ENCODE measurements at regions not wholly inside any gene's neighbourhood (a gene's known extent, or its start where the extent isn't known, plus 50 kb on each side); places are given as distances from the start of the nearest gene placed in this dataset.

DNA sequence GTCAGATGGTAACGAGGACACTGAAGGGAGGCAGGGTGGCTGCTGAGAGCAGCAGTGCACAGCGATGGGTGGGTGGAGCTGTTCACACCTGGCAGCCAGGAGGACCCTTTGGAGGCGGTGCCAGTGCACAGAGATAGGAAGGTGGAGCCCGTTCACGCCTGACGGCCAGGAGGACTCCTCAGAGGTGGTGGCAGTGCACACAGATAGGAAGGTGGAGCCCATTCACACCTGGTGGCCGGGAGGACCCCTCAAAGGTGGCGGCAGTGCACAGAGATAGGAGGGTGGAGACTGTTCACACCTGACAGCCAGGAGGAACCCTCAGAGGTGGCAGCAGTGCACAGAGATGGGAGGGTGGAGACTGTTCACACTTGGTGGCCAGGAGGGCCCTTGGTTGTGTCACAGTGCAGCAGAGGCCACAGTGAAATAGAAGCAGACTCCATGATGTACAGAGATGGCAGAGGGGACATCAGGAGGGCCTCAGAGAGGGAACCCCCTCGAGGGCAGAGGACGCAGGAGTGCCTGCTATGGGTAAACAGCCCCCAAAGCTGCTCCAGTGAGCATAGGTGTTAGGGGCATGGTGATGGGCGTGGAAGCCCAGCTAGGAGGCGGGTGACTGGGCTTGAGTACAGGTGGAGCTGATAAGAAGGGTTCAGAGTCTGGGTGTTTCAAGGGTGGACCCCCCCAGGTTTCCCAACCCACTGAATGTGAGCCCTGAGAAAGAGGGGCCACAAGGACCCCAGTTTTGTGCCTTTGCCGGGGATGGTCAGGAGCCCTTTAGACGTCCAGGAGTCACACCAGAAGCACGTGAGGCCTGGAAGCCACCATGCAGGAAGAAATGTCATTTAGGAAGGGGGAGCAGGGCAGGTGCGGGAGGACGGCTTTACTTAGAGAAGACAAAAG is 566.7 kb downstream of the BRD1 start:
- no peak for DNase-seq (ENCODE audit: low read depth)

DNA sequence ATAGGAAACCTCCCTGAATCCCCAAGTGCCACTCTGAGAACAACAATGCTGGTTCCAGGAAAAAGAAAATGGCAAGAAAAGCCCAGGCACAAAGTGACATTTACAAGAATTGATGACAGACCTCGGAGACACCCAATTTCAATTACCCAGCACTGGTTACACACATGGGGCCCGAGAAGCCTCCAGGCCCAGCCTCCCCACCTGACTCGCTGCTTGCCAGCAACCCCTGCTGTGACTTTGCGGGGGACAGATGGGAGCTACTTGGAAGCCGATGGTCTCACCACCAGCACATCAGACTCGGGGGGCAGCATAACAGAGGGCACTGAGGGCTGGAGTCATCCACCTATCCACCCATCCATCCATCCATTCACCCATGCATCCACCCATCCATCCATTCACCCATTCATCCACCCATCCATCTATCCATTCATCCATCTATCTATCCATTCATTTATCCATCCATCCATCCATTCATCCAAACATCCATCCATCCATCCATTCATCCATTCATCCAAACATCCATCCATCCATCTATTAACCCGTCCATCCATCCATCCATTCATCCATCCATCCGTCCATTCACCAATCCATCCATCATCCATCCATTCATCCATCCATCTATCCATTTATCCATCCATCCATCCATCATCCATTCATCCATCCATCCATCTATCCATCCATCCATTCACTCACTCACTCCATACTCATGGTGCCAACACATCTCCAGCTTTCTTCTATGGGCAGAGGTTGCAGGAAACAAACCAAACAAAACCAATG is 567.6 kb downstream of the BRD1 start:
- DNase-seq (ENCODE audit: low read depth): no peak

DNA sequence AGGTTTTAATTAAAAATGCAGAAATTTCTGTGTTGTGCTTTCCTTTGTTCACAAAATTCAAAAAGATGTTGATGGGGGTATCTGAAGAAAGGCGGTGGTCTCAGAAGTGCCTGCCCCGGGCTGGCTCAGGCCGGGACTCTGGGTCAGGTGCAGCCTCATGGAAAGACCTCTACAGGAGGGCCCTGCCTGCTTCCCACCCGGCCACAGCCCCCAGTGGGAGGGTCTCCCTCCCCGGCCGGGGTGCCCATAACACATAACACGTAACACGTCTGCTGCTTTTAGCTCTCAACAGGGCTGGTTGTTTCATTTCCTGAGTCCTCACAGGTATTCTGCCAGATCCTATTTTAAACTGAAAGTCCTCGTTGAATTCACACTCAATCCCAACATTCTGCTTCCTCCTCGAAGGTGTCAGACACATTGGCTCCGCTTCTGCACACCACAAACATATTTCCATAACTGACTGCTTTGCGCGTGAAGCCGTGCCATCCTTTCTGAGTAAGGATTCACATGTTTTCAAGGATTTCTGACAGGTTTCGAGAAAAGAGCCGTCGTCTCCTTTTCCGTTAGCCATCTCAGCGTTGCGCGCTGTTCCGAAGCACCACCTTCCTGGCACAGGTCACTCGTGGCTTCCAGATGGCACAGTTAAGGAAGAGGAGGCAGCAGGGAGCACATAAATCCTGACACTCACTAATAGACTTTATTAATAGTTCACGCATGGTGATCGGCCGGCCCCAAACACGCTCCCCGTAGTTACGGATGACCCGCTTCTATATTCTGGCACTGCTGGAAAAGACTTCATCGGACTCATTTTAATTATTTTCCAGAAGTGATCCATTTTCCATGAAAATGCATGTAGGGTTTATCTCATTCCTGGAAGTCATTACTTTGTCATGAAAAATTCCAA is 569.3 kb downstream of the BRD1 start:
- DNase-seq (ENCODE audit: low read depth): no peak

DNA sequence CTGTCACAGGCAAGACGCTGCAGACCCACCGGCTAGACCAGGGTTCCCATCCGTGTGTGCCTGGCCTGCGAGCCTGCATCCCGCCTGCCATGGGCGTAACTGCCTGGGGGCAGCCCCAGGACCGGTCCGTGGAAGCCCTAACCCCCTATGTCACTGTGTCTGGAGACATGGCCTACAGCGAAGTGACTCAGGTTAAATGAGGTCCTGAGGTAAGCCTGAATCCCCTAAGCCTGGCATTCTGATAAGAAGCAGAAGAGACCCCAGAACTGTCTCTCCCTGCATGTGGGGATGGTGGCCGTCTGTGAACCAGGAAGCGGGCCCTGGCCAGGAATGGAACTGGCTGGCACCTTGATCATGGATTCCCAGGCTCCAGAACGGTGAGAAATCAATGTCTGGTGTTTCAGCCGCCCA is 570.1 kb downstream of the BRD1 start:
- DNase-seq (ENCODE audit: low read depth): no peak

DNA sequence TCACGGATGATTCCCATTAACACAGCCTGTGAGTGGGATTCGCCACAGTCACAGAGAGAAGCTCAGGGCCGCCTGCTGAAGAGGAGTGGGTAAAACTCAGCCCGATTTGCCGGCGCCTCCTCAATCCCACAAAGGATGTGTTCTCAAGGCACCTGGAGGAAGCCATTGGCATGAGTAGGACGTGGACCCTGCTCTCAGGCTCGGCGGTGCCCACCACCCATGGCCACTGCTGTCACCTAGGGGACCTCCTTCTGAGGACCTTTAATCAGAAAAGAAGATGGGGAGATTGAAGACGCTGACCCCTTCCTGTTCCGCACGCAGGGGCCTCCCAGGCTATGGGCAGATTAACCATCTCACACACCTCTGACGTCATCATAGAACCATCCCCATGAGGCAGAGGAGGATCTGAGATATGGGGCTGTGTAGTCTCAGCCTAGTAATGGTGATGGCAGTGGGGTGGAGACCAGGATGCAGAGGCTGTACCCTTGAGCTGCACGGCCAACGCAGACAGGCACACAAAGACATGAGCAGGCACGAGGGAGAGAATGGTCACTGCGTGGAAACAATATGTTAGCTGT is 571.8 kb downstream of the BRD1 start:
- no peak for DNase-seq (ENCODE audit: low read depth)

DNA sequence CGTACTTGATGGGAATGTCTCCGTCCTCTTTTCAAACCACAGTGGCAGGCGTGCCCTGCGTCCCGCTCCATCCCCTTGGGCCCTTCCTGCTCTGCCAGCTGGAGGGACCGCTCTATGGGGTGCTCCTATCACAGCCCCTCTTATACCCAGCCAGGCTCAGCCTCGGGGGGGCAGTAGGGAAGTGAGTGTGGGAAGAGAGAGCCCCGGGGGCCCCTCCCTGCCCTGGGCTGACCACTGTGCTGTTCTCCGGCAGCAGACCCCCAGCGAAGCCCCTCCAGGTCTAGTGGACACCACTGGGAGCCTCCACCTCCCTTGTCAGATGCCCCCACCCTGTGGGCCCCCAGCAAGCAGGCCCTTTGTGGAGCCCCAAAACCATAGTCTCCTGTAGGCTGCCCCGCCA is 572.5 kb downstream of the BRD1 start:
- no peak for DNase-seq (ENCODE audit: low read depth)

DNA sequence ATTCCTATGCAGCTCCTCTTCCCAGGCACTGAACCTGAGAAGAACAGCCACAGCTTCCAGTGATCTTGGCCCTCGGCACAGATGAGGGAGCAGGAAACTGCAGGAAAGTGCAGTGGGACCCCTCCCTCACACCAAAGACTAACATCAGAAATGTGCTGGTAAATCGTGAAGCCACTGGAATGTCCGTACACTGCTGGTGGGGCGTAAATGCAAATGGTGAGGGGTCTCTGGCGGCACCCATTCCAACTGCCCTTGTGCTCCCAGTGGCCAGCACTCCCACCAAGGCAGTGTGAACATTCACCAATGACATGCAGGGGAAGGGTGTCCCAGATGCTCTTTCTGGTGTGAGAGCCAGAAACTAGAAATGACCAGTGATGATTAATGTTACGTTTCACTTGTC is 574.0 kb downstream of the BRD1 start:
- DNase-seq (ENCODE audit: low read depth): no peak

DNA sequence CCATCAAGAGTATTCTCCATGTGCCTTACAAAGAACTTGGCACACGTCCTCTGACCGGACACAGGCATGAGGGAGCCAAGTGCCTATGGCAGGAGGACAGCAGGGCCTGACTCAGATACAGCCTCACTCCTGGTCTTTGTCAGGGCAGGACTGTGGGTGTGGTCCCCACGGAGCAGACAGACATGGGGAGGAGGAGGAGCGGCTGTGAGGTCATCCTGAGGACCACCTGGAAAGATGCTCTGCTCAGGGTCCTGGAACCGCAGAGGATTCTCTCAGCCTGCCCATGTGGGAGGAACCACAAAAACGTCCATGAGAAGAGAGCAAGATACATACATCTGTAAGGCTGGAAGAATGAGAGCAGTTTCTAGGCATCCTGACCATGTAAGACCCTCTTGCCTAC is 576.3 kb downstream of the BRD1 start:
- no peak for DNase-seq (ENCODE audit: low read depth)

DNA sequence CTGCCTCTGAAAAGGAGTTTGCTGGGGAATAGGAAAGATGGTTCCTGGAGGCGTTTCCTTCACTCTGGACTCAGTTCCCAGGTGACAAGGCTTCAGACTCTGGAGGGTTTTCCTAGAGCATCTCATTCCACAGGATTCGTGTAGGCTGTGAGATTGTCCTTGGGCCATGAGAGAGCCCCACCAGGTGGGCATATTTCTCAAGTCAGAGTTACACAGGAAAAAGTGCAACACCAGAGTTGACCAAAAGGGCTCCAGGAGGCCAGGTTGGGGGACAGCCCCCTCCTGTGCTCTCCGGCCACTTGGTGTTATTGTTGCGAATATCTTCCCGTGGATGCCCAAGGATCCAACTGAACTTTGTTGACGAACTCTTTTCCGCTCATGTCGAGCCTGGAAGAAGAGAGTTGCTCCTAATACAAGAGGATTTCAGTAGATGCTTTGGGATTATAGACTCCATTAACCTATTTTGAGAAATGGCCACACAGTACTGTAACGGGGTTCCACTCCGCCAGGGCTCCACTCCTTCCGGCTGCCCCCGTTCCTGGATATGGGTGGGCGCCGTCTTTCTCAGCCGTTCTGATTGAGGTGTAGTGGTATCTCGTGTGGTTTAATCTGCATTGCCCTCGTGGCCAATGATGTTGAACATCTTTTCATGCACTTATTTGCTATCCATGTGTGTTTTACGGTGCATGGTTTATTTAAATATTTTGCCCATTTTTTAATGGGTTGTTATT is 580.3 kb downstream of the BRD1 start:
- no peak for DNase-seq (ENCODE audit: low read depth)

DNA sequence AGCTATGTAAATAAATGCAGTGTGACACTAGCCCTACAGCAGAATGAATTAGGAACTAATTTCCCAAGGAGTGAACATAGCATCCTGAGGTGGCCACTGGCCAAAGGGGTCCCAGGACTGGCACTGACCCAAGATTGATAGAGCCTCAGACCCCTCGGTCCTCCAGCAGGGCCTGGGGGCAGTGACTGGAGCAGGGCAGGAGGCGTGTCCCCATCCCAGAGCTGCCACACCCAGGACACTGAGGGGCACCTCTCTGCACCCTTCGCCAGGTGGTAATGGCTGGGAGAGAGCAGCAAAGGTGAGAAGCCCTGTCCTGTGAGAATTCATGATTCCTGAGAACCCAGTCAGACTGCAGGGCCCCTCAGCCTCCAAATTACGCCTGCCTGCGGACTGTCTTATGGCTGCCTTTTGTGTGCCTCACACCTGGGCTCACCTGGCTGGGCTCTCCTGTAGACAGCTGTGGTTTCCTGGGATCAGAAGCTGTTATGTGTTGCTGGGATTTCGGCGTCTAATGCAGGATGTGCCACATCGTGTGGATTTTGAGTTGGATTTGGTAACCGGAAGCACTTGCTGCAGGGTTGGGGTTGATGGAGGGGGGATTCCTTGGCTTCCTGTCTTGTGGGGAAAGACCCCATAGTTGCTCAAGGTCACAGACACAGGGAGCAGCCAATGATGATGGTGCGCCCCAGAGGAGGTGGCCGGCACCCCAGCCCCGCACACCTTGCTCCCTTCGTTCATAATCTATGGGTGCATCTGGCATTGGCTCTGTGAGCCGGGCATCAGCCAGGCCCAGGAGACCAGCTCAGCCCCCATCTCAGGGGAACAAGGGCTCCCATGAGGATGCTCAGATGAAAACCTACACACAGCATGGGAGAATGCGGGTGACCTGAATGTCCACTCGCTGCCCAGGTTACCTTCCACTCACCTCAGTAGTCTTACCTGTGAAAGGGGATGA is 582.9 kb downstream of the BRD1 start:
- no peak for DNase-seq (ENCODE audit: low read depth)

DNA sequence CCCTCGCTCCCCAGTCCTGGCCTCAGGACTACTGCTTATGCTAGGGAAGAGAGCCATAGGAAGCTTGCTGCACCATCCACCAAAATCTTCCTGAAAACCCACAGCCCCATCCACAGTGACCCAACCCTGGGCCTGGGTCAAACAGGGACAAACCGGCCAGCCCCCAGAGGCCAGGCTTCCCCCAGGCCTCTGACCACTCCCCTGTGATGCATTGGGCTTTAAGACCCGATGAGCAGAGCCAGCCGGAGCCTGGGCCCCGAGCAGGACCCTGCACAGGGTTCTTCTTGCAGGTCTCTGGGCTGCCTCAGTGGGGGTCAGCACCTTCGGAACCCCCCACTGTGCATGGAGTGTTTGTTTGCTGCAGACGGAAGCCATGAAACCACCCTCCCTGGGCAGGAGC is 583.7 kb downstream of the BRD1 start:
- DNase-seq (ENCODE audit: low read depth): no peak

DNA sequence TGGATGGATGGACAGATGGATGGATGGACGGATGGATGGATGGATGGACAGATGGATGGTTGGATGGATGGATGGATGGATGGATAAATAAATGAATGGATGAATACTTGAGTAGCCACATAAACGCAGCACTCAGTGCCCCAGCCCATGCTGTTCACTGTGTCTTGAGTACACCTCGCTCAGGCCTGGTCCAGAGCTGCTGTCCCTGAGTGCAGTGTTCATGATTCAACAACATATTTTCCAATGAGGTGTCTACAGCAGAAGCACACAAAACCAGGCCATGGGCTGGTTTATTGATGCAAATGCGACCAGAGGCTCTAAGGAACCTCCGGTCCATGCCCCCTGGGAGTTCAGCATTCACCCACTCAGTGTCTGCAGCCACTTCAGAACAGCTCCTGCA is 584.3 kb downstream of the BRD1 start:
- no peak for DNase-seq (ENCODE audit: low read depth)

DNA sequence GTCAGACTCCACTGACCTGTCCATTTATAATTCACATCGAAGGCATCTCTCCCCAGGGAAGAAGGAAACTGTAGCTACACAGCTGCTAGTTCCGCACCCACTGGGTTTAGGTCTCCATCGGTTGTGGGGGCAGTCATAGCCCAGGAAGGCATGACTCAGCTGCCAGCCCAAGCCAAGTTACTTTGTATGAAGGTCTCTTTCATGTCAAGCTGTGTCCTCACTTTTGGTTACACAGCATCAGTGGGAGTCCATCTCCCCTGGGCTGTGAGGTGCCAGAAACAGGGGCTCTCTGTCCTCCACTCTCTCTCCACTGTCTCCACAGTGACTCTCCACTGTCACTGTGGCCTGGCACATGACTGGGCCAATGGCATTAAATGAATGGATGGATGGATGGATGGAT is 585.2 kb downstream of the BRD1 start:
- DNase-seq (ENCODE audit: low read depth): no peak

DNA sequence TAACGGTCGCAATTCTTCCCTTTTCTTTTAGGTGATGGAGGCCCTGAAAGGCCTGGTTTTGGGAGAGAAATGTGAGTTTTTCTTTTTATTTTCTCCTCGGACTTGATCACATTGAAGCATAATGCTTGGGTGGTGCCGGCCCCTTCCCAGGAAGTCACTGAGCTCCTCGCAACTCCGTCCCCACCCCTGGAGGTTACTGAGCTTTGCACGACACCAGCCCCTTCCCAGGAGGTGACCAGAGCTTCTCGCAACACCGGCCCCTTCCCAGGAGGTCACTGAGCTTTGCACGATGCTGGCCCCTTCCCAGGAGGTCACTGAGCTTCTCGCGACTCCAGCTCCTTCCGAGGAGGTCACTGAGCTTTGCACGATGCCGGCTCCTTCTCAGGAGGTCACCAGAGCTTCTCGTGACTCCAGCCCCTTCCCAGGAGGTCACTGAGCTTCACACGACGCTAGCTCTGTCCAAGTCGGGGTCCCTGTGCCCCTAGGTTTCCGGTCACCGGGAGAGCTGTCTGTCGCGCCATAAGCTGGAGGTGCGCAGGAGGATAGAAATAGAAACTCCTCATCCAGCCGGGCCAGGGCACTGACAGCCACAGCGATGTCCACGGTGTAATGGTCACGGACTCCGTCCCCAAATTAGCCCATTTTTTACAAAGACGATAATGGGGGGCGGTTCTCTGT is 586.4 kb downstream of the BRD1 start:
- no peak for DNase-seq (ENCODE audit: low read depth)

DNA sequence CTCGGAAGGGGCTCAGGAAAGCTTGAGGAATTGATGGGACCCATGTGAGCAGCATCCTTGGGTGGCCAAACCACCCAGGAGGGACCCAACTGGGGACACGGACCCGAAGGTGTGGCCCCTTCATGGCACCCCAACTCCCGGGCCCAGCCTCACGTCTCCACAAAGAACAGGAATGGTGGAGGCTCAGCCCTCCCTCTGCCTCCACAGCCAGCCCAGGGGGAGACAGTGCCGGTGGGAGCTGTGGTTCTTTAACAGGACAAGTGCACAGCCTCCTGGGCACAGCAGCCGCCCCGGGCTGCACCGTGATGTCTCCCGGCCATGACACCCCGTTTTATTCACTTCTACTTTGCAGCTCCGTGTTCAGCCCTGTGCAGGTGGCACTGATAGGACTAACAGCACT is 587.2 kb downstream of the BRD1 start:
- DNase-seq (ENCODE audit: low read depth): no peak

DNA sequence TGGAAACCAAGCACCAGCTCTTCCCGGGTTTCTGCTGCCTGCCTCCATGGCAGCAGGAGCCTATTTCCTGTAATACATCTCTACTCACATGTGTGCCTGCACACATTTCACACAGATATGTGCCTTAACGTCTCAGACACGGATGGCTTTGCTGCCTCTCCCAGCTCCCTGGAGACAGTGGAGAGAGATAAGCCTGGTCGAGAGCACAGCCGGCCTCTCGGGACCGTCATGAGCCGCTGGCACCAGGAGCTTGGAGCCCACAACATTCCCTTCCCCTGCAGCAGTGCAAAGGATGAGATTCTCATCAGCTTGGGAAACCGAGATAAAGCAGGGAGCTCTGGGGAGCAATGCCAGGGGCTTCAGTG is 587.7 kb downstream of the BRD1 start:
- DNase-seq (ENCODE audit: low read depth): no peak

DNA sequence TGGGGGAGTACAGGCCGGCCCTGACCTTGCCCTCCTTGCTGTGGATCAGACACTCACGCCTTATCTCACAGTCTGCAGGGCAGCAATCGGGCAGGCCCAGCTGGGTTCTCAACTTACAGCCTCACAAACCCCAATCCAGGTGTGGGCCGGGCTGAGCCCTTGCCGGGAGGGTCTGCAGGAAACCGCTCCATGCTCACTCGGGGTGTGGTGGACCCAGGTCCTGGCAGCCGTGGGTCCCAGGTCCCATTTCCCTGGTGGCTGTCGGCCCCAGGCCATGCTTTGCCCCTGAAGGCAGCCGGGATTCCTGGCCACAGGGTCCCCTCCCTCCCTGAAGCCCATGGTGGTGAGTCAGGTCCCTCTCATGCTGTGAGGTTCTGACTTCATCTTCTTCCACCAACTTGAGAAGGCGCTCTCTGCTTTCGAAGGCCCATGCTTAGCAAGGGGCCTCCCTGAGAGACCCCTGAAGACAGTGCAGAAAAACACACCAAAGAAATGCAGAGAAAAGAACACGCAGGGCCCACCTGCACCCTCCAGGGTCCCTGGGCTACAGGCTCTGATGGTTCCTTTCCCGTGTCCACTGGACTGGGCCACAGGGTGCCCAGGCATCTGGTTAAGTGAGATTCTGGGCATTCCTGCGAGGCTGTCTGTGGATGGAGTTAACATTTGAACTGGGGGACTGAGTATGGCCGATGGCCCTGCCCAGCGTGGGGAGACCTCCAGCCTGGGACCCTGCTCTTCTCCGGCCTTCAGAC is 588.2 kb downstream of the BRD1 start:
- no peak for DNase-seq (ENCODE audit: low read depth)

DNA sequence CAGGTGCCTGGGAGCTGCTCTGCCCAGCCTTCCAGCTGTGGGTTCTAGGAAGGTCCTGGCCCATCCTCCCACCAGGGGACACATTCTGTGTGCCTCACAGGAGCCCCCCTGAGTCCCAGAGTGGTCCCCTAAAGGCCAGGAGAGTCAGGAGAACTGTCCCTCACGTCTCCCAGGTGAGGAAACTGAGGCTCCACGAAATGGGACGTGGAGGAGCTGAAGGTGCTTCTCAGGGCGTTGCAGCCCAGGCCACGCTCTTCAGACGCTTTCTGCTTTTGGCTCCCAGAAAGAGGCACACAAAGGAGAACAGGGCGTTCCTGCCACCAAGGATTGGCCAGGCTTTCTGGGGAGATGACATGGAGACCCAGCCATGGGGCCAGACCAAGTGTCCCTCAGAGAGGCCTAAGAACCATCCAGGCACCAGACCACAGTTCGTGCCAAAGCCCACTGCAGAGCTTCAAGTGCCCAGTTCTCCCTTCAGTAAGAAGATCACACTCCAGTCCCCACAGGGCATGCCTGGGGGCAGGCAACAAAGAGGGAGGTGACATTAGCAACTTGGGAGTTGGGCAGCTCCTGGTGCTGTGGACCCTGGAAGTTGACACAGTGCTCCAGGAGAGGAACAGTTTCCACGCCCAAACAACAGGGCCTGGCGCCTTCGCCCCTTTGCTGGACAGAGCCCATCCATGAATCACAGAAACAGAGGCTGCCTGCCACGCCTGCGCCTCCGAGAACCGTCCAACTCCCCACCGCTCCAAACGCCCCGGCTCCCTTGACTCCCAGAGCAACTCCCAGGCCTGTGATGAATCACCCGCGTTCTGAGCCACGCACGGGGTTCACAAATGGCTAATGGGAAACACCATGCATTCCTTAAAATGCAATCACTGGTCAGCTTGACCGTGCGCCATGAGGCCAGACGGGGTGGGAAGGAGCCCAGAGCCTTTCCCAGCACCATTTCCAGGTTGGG is 589.2 kb downstream of the BRD1 start:
- DNase-seq (ENCODE audit: low read depth): no peak
